Ascending aorta (tissue), 2 donors: ENCODE measurements at regions not wholly inside any gene's neighbourhood (a gene's known extent, or its start where the extent isn't known, plus 50 kb on each side); places are given as distances from the start of the nearest gene placed in this dataset.
"Not testable (repeated sequence)": the region's sequence is repeated elsewhere in the genome, so short reads cannot be mapped to it uniquely, and the experiment has no call there.

Experiments
- DNase-seq, 2 donors: peaks; one replicate each; pipeline ENCODE4 v3.0.0-alpha.2; 2019; ENCODE audit warnings: low spot score in 2 of 2
- H3K27ac ChIP-seq, 2 donors: fragments of 200-600 bp; sonication (generic); one replicate each; pipeline ENCODE4 v1.5.1; 2016 to 2017; ENCODE audit warnings: mild to moderate bottlenecking in 1 of 2
- H3K27me3 ChIP-seq: fragments of 200-600 bp; sonication (generic); one replicate; pipeline ENCODE4 v1.5.1; 2017
- H3K36me3 ChIP-seq, 2 donors: fragments of 200-600 bp; sonication (generic); one replicate each; pipeline ENCODE4 v1.5.1; 2016
- H3K4me1 ChIP-seq, 2 donors: fragments of 200-600 bp; sonication (generic); one replicate each; pipeline ENCODE4 v1.5.1; 2016 to 2017; ENCODE audit warnings: mild to moderate bottlenecking in 1 of 2
- H3K4me3 ChIP-seq, 2 donors: fragments of 200-600 bp; sonication (generic); one replicate each; pipeline ENCODE4 v1.5.1; 2016 to 2017; ENCODE audit warnings: mild to moderate bottlenecking in 1 of 2
- H3K9me3 ChIP-seq, 2 donors: fragments of 200-600 bp; sonication (generic); one replicate each; pipeline ENCODE4 v1.5.1; 2016
- intact Hi-C: fragments of 100-400 bp; cut with DNase I; formaldehyde crosslinking; loops from one replicate; pipeline ENCODE4 v1.15.1; 2023
- TF ChIP-seq, protein P1 (sequence below), 3 experiments: fragments of 200-600 bp in 2 of 3; fragments of 450-650 bp in 1 of 3; sonication (generic) in 2 of 3; IDR thresholded peaks; one replicate each; pipeline ENCODE4 v1.5.1; 2016 to 2019; ENCODE audit warnings: antibody characterized with exemption in 3 of 3, mild to moderate bottlenecking in 1 of 3, moderate library complexity in 1 of 3

GRCh38 chr4:138446456-138446855 is 204.3 kb upstream of the SLC7A11 start:
- Histone ChIP-seq H3K36me3 (no peaks in the 10 kb centered on the region), H3K9me3 (no peaks in the 10 kb centered on the region), H3K4me3 (no peak overlapping the region), H3K4me1 (no peaks in the 10 kb centered on the region), H3K27ac (no peak overlapping the region), H3K27me3 (no peaks in the 10 kb centered on the region)
- TF ChIP-seq, protein P1, sequence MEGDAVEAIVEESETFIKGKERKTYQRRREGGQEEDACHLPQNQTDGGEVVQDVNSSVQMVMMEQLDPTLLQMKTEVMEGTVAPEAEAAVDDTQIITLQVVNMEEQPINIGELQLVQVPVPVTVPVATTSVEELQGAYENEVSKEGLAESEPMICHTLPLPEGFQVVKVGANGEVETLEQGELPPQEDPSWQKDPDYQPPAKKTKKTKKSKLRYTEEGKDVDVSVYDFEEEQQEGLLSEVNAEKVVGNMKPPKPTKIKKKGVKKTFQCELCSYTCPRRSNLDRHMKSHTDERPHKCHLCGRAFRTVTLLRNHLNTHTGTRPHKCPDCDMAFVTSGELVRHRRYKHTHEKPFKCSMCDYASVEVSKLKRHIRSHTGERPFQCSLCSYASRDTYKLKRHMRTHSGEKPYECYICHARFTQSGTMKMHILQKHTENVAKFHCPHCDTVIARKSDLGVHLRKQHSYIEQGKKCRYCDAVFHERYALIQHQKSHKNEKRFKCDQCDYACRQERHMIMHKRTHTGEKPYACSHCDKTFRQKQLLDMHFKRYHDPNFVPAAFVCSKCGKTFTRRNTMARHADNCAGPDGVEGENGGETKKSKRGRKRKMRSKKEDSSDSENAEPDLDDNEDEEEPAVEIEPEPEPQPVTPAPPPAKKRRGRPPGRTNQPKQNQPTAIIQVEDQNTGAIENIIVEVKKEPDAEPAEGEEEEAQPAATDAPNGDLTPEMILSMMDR (IDR thresholded peaks at IDR 0.05), result no peak
- DNase-seq, result no peak
- intact Hi-C loops, result no loop called here

GRCh38 chr4:138445098-138445497 is 202.9 kb upstream of the SLC7A11 start:
- TF ChIP-seq, protein P1 (IDR thresholded peaks at IDR 0.05), result no peak
- Histone ChIP-seq H3K27ac (no peak overlapping the region), H3K4me3 (no peak overlapping the region), H3K9me3 (no peaks in the 10 kb centered on the region), H3K27me3 (no peaks in the 10 kb centered on the region), H3K36me3 (no peaks in the 10 kb centered on the region), H3K4me1 (no peaks in the 10 kb centered on the region)
- intact Hi-C loops, result no loop called here
- DNase-seq, result no peak

- H3K36me3 ChIP-seq, result no peaks in the 10 kb centered on the region
- no peaks in the 10 kb centered on the region for H3K4me1 ChIP-seq
- intact Hi-C loops, result no loop called here
- H3K27me3 ChIP-seq, result no peaks in the 10 kb centered on the region
- TF ChIP-seq, protein P1 (IDR thresholded peaks at IDR 0.05), result no peak
- H3K4me3 ChIP-seq, result no peak overlapping the region
- no peak overlapping the region for H3K27ac ChIP-seq
- H3K9me3 ChIP-seq, result no peaks in the 10 kb centered on the region
- no peak for DNase-seq
These were observed 202.1 kb upstream of the SLC7A11 start for GRCh38 chr4:138444260-138444659.

DNA sequence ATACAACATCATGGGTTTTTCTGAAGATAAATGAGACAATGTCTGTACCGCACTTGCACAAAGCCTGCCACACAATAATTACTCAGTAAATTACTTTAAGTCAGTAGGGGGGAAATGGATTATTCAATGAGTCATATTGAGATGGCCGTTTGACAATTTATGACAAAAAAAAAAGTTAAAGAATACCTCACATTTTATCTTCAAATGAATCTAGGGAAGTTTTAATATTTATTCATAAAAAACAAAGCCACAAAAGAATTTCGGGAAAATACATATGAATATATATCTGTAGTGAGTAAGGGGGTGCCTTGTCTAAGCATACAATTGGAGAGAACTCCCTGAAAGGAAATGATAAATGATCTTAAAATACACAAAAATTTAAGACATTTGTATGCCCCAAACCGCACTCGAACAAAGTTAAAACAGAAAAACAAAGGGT is 197.0 kb upstream of the SLC7A11 start:
- no peak overlapping the region for H3K27ac ChIP-seq
- H3K4me1 ChIP-seq, result no peaks in the 10 kb centered on the region
- intact Hi-C loops, result no loop called here
- no peak overlapping the region for H3K4me3 ChIP-seq
- no peak for DNase-seq
- no peaks in the 10 kb centered on the region for H3K36me3 ChIP-seq
- peaks cover 0 to 4% of the 10 kb centered on the region in 2 donors for H3K9me3 ChIP-seq
- TF ChIP-seq, protein P1 (IDR thresholded peaks at IDR 0.05), result no peak
- no peaks in the 10 kb centered on the region for H3K27me3 ChIP-seq

DNA sequence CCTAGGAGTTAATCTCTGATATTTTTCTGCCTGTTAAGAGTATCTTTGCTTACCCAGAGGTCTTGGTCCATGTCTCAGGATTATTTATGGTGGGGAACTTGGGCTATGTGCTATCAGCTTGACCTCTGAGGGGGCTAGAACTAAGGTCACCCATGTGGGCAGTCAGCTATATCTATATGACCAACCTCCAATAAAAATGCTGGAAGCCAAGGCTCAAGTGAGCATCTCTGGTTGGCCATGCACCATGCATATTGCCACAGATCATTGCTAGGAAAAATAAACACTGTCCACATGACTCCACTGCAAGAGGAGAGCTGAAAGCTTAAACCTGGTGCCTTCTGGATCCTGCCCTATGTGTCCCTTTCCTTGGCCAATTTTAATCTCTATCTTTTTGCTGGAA is 196.5 kb upstream of the SLC7A11 start:
- intact Hi-C loops, result no loop called here
- no peaks in the 10 kb centered on the region for H3K27me3 ChIP-seq
- TF ChIP-seq, protein P1 (IDR thresholded peaks at IDR 0.05), result no peak
- no peak overlapping the region for H3K27ac ChIP-seq
- no peaks in the 10 kb centered on the region for H3K36me3 ChIP-seq
- no peaks in the 10 kb centered on the region for H3K4me1 ChIP-seq
- DNase-seq, result no peak
- no peak overlapping the region for H3K4me3 ChIP-seq
- peaks cover 0 to 7% of the 10 kb centered on the region in 2 donors for H3K9me3 ChIP-seq

- Histone ChIP-seq H3K27ac (no peak overlapping the region), H3K4me3 (no peak overlapping the region), H3K9me3 (peaks cover 4 to 15% of the 10 kb centered on the region in 2 donors), H3K36me3 (no peaks in the 10 kb centered on the region), H3K27me3 (no peaks in the 10 kb centered on the region), H3K4me1 (no peaks in the 10 kb centered on the region)
- TF ChIP-seq, protein P1 (IDR thresholded peaks at IDR 0.05), result no peak
- intact Hi-C loops, result no loop called here
- DNase-seq, result no peak
These were observed 195.2 kb upstream of the SLC7A11 start for GRCh38 chr4:138437263-138437851.

- H3K36me3 ChIP-seq, H3K27me3 ChIP-seq, intact Hi-C loops, H3K4me3 ChIP-seq, DNase-seq, H3K4me1 ChIP-seq, H3K27ac ChIP-seq: not testable (repeated sequence)
- H3K9me3 ChIP-seq, result peaks cover 4 to 21% of the 10 kb centered on the region in 2 donors
These were observed 193.6 kb upstream of the SLC7A11 start for GRCh38 chr4:138435733-138436132.

DNA sequence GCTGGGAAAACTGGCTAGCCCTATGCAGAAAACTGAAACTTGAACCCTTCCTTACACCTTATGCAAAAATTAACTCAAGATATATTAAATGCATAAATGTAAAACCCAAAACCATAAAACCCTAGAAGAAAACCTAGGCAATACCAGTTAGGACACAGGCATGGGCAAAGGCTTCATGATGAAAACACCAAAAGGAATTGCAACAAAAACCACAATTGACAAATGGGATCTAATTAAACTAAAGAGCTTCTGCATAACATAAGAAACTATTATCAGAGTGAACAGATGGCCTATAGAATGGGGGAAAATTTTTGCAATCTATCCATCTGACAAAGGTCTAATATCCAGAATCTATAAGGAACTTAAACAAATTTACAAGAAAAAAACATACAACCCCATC is 192.9 kb upstream of the SLC7A11 start:
- H3K4me3 ChIP-seq, H3K27ac ChIP-seq, H3K4me1 ChIP-seq, H3K27me3 ChIP-seq, intact Hi-C loops, DNase-seq, H3K36me3 ChIP-seq: not testable (repeated sequence)
- peaks cover 4 to 21% of the 10 kb centered on the region in 2 donors for H3K9me3 ChIP-seq
